A549 (cell line): ENCODE measurements at regions not wholly inside any gene's neighbourhood (a gene's known extent, or its start where the extent isn't known, plus 50 kb on each side); places are given as distances from the start of the nearest gene placed in this dataset.

Experiments used
- CHD2 ChIP-seq: fragments of 150-350 bp; IDR thresholded peaks from 2 replicates; pipeline ENCODE4 v1.6.1; 2014; ENCODE audit warnings: low read length; ENCODE audit not compliant: partially characterized antibody
- CTCF ChIP-seq: fragments of >200 bp; sonication (Bioruptor Twin); formaldehyde crosslinking; IDR thresholded peaks from 3 replicates; pipeline ENCODE4 v1.5.1; 2016
- HDAC2 ChIP-seq: fragments of 200-600 bp; sonication (generic); IDR thresholded peaks from 2 replicates; pipeline ENCODE4 v1.6.1; 2016
- JUN ChIP-seq, 2 experiments: fragments of >200 bp; sonication (Bioruptor Twin); formaldehyde crosslinking; IDR thresholded peaks; 2 replicates in 1 of 2; 3 replicates in 1 of 2; pipeline ENCODE4 v1.6.1; 2016 to 2017
- JUNB ChIP-seq: fragments of >200 bp; sonication (Bioruptor Twin); formaldehyde crosslinking; IDR thresholded peaks from 2 replicates; pipeline ENCODE4 v1.6.1; 2016
- MAFK ChIP-seq: fragments of 450-650 bp; IDR thresholded peaks from 2 replicates; pipeline ENCODE4 v1.6.1; 2014; ENCODE audit not compliant: partially characterized antibody
- MAZ ChIP-seq: fragments of 150-350 bp; IDR thresholded peaks from 2 replicates; pipeline ENCODE4 v1.6.1; 2014; ENCODE audit warnings: antibody characterized with exemption, low read depth, low read length, borderline replicate concordance
- POLR2A ChIP-seq: IDR thresholded peaks from 2 replicates; pipeline ENCODE4 v1.6.1; 2012; ENCODE audit warnings: mild to moderate bottlenecking, low read length
- POLR2AphosphoS2 ChIP-seq: conservative IDR thresholded peaks from 2 replicates; pipeline ENCODE4 v1.6.1; 2012; ENCODE audit warnings: low read length, improper control_type of control experiment, inconsistent platforms
- RFX5 ChIP-seq: fragments of 450-650 bp; IDR thresholded peaks from 2 replicates; pipeline ENCODE4 v1.7.1; 2014; ENCODE audit warnings: antibody characterized with exemption, mild to moderate bottlenecking, moderate library complexity
- SMC3 ChIP-seq: fragments of >200 bp; sonication (Bioruptor Twin); formaldehyde crosslinking; IDR thresholded peaks from 3 replicates; pipeline ENCODE4 v1.6.1; 2018; ENCODE audit warnings: inconsistent platforms
- USF2 ChIP-seq: fragments of 450-650 bp; IDR thresholded peaks from 2 replicates; pipeline ENCODE4 v1.6.1; 2014; ENCODE audit warnings: antibody characterized with exemption

- TF ChIP-seq CTCF (no peak), SMC3 (no peak), POLR2A (no peak), RFX5 (no peak), HDAC2 (no peak), CHD2 (no peak), JUNB (no peak), JUN (IDR thresholded peaks at IDR 0.05) (no peak), USF2 (no peak), MAFK (no peak), MAZ (no peak), POLR2AphosphoS2 (no peak)
Measured at GRCh38 chr1:81517987-81518386, 282.7 kb upstream of the ADGRL2 start.
